Gastrocnemius medialis (tissue), 4 donors: ENCODE measurements at regions not wholly inside any gene's neighbourhood (a gene's known extent, or its start where the extent isn't known, plus 50 kb on each side); places are given as distances from the start of the nearest gene placed in this dataset.
"Not testable (repeated sequence)": the region's sequence is repeated elsewhere in the genome, so short reads cannot be mapped to it uniquely, and the experiment has no call there.

Experiments used
- ATAC-seq, 2 donors: fragments of 150-250 bp; one replicate each; pipeline ENCODE4 v1.9.1; 2016
- DNase-seq, 2 donors: peaks; one replicate each; pipeline ENCODE4 v3.0.0-alpha.2; 2019
- H3K27ac ChIP-seq, 4 donors: fragments of 200-600 bp; sonication (generic); 1 replicate in 1 of 4; 2 replicates in 3 of 4; pipeline ENCODE4 v1.5.1; 2016 to 2018; ENCODE audit warnings: mild to moderate bottlenecking in 2 of 4, moderate library complexity in 1 of 4
- H3K27me3 ChIP-seq, 3 donors: fragments of 200-600 bp; sonication (generic) in 2 of 3; 1 replicate in 1 of 3; 2 replicates in 2 of 3; pipeline versions ENCODE4 v1.5.1 to v1.6.0; 2016 to 2019; ENCODE audit warnings: mild to moderate bottlenecking in 1 of 3, moderate library complexity in 1 of 3
- H3K36me3 ChIP-seq, 2 donors: fragments of 200-600 bp; sonication (generic) in 1 of 2; one replicate each; pipeline ENCODE4 v1.5.1; 2017 to 2018
- H3K4me1 ChIP-seq, 2 donors: fragments of 200-600 bp; sonication (generic) in 1 of 2; one replicate each; pipeline ENCODE4 v1.5.1; 2016 to 2017; ENCODE audit warnings: mild to moderate bottlenecking in 2 of 2
- H3K4me3 ChIP-seq, 4 donors: fragments of 200-600 bp; sonication (generic) in 3 of 4; 1 replicate in 1 of 4; 2 replicates in 3 of 4; pipeline ENCODE4 v1.5.1; 2016 to 2019; ENCODE audit warnings: mild to moderate bottlenecking in 2 of 4
- H3K9me3 ChIP-seq, 3 donors: fragments of 200-600 bp; sonication (generic) in 2 of 3; 1 replicate in 1 of 3; 2 replicates in 2 of 3; pipeline ENCODE4 v1.5.1; 2016 to 2019
- CTCF ChIP-seq, 5 experiments: fragments of 450-650 bp in 3 of 5; fragments of 200-600 bp in 2 of 5; sonication (generic) in 2 of 5; IDR thresholded peaks in 4 of 5; conservative IDR thresholded peaks in 1 of 5; 1 replicate in 4 of 5; 2 replicates in 1 of 5; pipeline ENCODE4 v1.5.1; 2016 to 2019; ENCODE audit warnings: antibody characterized with exemption in 5 of 5, mild to moderate bottlenecking in 3 of 5, moderate library complexity in 3 of 5
- POLR2A ChIP-seq, 2 donors: fragments of 450-650 bp; IDR thresholded peaks; one replicate each; pipeline ENCODE4 v1.6.1; 2017; ENCODE audit warnings: antibody characterized with exemption in 2 of 2, mild to moderate bottlenecking in 2 of 2, moderate library complexity in 2 of 2
- in situ Hi-C, 4 donors: fragments of 200-750 bp; cut with MboI; loops; one replicate each; pipeline versions ENCODE4 v1.15.0 to v1.8.0; 2017; ENCODE audit warnings: low sequenced_read_pairs in 4 of 4
- intact Hi-C: fragments of 100-400 bp; cut with DNase I; formaldehyde crosslinking; loops from one replicate; pipeline ENCODE4 v1.15.1; 2023; ENCODE audit warnings: low total_unique reads

DNA sequence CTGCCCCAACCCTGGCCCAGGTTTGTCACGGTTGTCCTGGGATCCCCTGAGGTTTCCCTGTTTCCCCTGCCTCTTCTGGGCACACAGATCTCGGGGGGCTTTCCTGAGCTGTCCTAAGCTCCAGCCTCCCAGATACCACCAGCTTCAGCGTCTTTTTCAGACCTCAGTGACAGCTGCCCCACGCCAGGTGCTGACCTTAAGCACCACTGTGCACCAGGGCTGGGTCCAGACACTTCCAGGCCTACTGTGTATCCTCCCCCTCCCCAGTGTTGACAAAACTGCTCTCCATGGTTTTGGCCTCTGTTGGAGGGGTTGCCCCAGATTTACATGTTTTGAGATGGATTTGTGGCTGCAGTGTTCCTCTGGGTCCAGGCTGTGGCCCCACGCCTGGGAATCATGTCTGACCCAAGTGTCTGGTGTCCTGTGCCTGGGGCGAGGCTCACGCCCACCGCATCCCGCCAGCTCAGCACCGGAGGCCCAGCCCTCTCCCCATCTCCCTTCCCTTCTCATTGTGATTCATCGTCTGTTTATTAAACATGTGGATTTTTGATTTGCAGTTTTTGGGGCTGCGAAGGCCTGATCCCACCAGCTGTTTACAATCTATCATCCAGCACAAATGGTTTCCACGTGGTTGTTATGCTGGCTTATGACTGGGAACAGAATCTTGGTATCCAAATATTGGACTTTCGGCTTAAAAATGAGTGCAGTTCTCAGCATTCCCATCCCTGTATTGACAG is 82.1 kb downstream of the METRNL start:
- no peak overlapping the region for H3K4me3 ChIP-seq
- H3K4me1 ChIP-seq, result no peaks in the 10 kb centered on the region
- intact Hi-C loops (no loop called here), in situ Hi-C loops (no loop called here)
- peak; percentile 30 to 45 for ATAC-seq
- DNase-seq, result peak in 1 of 2 donors; percentile 13
- H3K27ac ChIP-seq, result peak overlapping the region in 2 of 4 donors; percentile 28 to 31
- no peaks in the 10 kb centered on the region for H3K9me3 ChIP-seq
- peaks cover 5 to 12% (median 5%) of the 10 kb centered on the region in 3 donors for H3K27me3 ChIP-seq
- H3K36me3 ChIP-seq, result no peaks in the 10 kb centered on the region
- TF ChIP-seq CTCF (IDR thresholded peaks at IDR 0.05 in 4 of 5, conservative IDR thresholded peaks at IDR 0.05 in 1 of 5) (no peak), POLR2A (IDR thresholded peaks at IDR 0.05) (no peak)

DNA sequence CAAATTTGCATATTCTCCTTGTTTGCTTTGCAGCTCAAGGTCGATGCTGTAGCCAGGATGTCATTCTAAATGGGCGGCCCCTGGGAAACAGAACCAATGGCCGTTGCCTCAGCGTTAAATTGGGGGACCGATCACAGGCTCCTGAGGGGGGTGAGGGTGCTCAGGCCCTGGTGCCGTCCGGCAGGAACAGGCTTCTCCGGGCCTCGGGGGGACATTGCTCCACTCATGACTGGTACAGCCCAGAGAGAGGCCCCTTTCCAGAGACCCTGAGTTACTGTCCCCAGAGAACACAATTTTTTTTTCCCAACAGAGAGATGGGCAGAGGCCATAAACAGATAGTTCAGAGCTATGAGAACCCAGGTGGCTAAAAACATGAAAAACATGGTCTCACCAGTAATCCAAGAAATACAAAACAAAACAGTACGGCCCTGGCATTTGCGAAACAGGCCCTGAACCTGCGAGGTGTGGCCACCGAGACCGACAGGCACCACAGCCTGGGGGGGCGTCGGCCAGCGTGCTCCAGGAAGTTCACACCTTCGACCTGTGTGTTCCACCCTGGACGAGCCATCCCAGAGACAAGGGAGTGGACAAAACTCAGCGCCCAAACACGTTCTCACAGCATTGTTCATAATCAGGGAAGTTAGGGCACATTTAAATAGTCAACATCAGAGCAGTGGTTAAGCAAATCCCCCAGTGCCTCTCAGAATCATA is 82.8 kb downstream of the METRNL start:
- TF ChIP-seq POLR2A (IDR thresholded peaks at IDR 0.05) (no peak), CTCF (IDR thresholded peaks at IDR 0.05 in 4 of 5, conservative IDR thresholded peaks at IDR 0.05 in 1 of 5) (no peak)
- Histone ChIP-seq H3K4me3 (no peak overlapping the region), H3K36me3 (no peaks in the 10 kb centered on the region), H3K9me3 (no peaks in the 10 kb centered on the region), H3K27ac (no peak overlapping the region), H3K27me3 (peaks cover 5 to 12% (median 5%) of the 10 kb centered on the region in 3 donors), H3K4me1 (no peaks in the 10 kb centered on the region)
- in situ Hi-C loops (no loop called here), intact Hi-C loops (no loop called here)
- no peak for ATAC-seq
- DNase-seq, result no peak

- no peak for DNase-seq
- peaks cover 5 to 14% (median 5%) of the 10 kb centered on the region in 3 donors for H3K27me3 ChIP-seq
- no peak overlapping the region for H3K4me3 ChIP-seq
- no peak for TF ChIP-seq POLR2A (IDR thresholded peaks at IDR 0.05)
- in situ Hi-C loops (no loop called here), intact Hi-C loops (no loop called here)
- H3K9me3 ChIP-seq, result no peaks in the 10 kb centered on the region
- H3K4me1 ChIP-seq, result no peaks in the 10 kb centered on the region
- H3K36me3 ChIP-seq, result no peaks in the 10 kb centered on the region
- H3K27ac ChIP-seq, result no peak overlapping the region
- no peak for ATAC-seq
Observed at GRCh38 chr17:83164490-83164889, 85.1 kb downstream of the METRNL start.

GRCh38 chr17:83170571-83171260 is 91.3 kb downstream of the METRNL start:
- Histone ChIP-seq H3K9me3 (no peaks in the 10 kb centered on the region), H3K27ac (no peak overlapping the region), H3K27me3 (peaks cover 0 to 7% (median 0%) of the 10 kb centered on the region in 3 donors), H3K36me3 (no peaks in the 10 kb centered on the region), H3K4me1 (no peaks in the 10 kb centered on the region), H3K4me3 (no peak overlapping the region)
- ATAC-seq (no peak), DNase-seq (no peak)
- intact Hi-C loops, result no loop called here
- in situ Hi-C loops, result no loop called here
- TF ChIP-seq CTCF (IDR thresholded peaks at IDR 0.05 in 4 of 5, conservative IDR thresholded peaks at IDR 0.05 in 1 of 5), result no peak
- TF ChIP-seq POLR2A (IDR thresholded peaks at IDR 0.05), result no peak

DNA sequence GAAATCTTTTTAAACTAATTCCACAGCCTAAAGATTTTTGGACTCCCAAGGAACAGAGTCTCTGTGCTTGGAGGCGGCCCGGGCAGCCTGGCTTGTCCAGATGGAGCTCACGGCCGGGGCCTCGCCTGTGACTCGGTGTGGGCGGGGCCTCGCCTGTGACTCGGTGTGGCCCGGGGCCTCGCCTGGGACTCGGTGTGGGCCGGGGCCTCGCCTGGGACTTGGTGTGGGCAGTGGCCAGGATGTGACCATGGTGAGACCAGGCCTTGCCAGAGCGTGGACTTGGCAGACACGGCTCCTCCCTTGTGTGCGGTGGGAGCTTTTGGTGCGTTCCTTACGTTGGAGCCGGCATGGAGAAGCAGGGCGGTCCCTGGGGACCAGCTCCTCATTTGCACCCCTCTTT is 92.3 kb downstream of the METRNL start:
- in situ Hi-C loops, result no loop called here
- Histone ChIP-seq H3K36me3 (no peaks in the 10 kb centered on the region), H3K4me1 (no peaks in the 10 kb centered on the region), H3K4me3 (no peak overlapping the region), H3K27ac (no peak overlapping the region), H3K27me3 (peaks cover 0 to 4% (median 0%) of the 10 kb centered on the region in 3 donors), H3K9me3 (no peaks in the 10 kb centered on the region)
- intact Hi-C loops, result no loop called here
- DNase-seq (peak in 1 of 2 donors; percentile 12), ATAC-seq (no peak)
- TF ChIP-seq CTCF (IDR thresholded peaks at IDR 0.05 in 4 of 5, conservative IDR thresholded peaks at IDR 0.05 in 1 of 5), result no peak
- no peak for TF ChIP-seq POLR2A (IDR thresholded peaks at IDR 0.05)

DNA sequence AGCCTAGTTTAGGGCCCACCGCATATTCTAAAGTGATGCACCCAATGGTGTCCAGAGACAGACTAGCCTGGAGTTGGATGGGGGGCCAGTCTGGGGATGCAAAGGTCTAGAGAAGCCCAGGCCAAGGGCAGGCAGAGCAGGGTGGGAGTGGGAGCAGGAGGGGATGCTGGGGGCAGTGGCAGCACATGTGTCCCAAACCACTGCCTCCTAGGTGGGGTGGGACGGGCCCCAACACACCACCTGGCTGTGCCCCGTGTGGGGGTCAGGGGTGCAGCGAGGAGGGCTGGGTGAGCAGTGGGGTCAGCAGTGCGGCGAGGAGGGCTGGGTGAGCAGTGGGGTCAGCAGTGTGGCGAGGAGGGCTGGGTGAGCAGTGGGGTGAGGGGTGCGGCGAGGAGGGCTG is 92.7 kb downstream of the METRNL start:
- H3K36me3 ChIP-seq, H3K27ac ChIP-seq, H3K9me3 ChIP-seq, intact Hi-C loops, ATAC-seq, H3K4me1 ChIP-seq, H3K4me3 ChIP-seq, in situ Hi-C loops, H3K27me3 ChIP-seq: not testable (repeated sequence)
- peak in 1 of 2 donors; percentile 8 for DNase-seq

DNA sequence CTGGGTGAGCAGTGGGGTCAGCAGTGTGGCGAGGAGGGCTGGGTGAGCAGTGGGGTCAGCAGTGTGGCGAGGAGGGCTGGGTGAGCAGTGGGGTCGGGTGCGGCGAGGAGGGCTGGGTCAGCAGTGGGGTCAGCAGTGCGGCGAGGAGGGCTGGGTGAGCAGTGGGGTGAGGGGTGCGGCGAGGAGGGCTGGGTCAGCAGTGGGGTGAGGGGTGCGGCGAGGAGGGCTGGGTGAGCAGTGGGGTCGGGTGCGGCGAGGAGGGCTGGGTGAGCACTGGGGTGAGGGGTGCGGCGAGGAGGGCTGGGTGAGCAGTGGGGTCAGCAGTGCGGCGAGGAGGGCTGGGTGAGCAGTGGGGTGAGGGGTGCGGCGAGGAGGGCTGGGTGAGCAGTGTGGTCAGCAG is 93.2 kb downstream of the METRNL start:
- H3K4me3 ChIP-seq, H3K4me1 ChIP-seq, DNase-seq, intact Hi-C loops, ATAC-seq, H3K27me3 ChIP-seq, in situ Hi-C loops, H3K36me3 ChIP-seq, H3K9me3 ChIP-seq, H3K27ac ChIP-seq: not testable (repeated sequence)
